OCI-LY7 (cell line): ENCODE measurements at regions not wholly inside any gene's neighbourhood (a gene's known extent, or its start where the extent isn't known, plus 50 kb on each side); places are given as distances from the start of the nearest gene placed in this dataset.

Source experiments
- BruUV-seq: library from RNA; stranded (reverse); fragments of 400-500 nt; replicated peaks from 2 replicates; lab custom pipeline; 2021; lab: Mats Ljungman, UMichigan
- CTCF ChIA-PET: fragments of 300-600 bp; sonication (Branson Sonifier 250); formaldehyde crosslinking; loops from one replicate; lab custom pipeline; 2022; ENCODE audit warnings: antibody characterized with exemption; ENCODE audit not compliant: unreplicated experiment; lab: Charles Lee
- POLR2A ChIA-PET: fragments of 300-600 bp; sonication (Branson Sonifier 250); formaldehyde crosslinking; loops from one replicate; lab custom pipeline; 2022; ENCODE audit warnings: antibody characterized with exemption; lab: Charles Lee
- DNase-seq: peaks from one replicate; pipeline ENCODE4 v3.0.0-alpha.2; 2015; ENCODE audit warnings: low spot score
- H2AFZ ChIP-seq: fragments of 200-600 bp; sonication (generic), shearing (Covaris generic); 2 replicates; pipeline ENCODE4 v1.6.1; 2014; ENCODE audit warnings: mild to moderate bottlenecking, antibody characterized with exemption, low read length, moderate library complexity
- H3K27ac ChIP-seq: fragments of 200-600 bp; sonication (generic); 2 replicates; pipeline ENCODE4 v1.5.1; 2014; ENCODE audit warnings: mixed run types, low read depth, mild to moderate bottlenecking, moderate library complexity, low read length, inconsistent platforms; ENCODE audit not compliant: poor library complexity, severe bottlenecking
- H3K36me3 ChIP-seq: fragments of 200-600 bp; sonication (generic); 2 replicates; pipeline ENCODE4 v1.6.1; 2014; ENCODE audit warnings: mild to moderate bottlenecking, antibody characterized with exemption, low read length, moderate library complexity, mixed read lengths; ENCODE audit not compliant: insufficient read depth
- H3K4me1 ChIP-seq: fragments of 200-600 bp; sonication (generic); 2 replicates; pipeline ENCODE4 v1.5.1; 2014; ENCODE audit warnings: mild to moderate bottlenecking, low read length; ENCODE audit not compliant: insufficient read depth, poor library complexity, severe bottlenecking
- H3K4me2 ChIP-seq: fragments of 200-600 bp; sonication (generic); 2 replicates; pipeline ENCODE4 v1.6.1; 2014; ENCODE audit warnings: mild to moderate bottlenecking, low read length
- H3K4me3 ChIP-seq: fragments of 200-600 bp; sonication (generic); 2 replicates; pipeline ENCODE4 v1.5.1; 2014; ENCODE audit warnings: mild to moderate bottlenecking, low read depth, low read length; ENCODE audit not compliant: poor library complexity, severe bottlenecking
- H3K79me2 ChIP-seq: fragments of 200-600 bp; sonication (generic); 2 replicates; pipeline ENCODE4 v1.6.1; 2016; ENCODE audit warnings: low read depth, mild to moderate bottlenecking, low read length, moderate library complexity, mixed read lengths; ENCODE audit not compliant: insufficient read depth
- H3K9me2 ChIP-seq: fragments of 200-600 bp; sonication (generic); 2 replicates; pipeline ENCODE4 v1.6.1; 2016; ENCODE audit warnings: mild to moderate bottlenecking, low read length, mixed read lengths; ENCODE audit not compliant: insufficient read depth
- H3K9me3 ChIP-seq: fragments of 200-600 bp; sonication (generic); 2 replicates; pipeline ENCODE4 v1.6.1; 2014; ENCODE audit warnings: mild to moderate bottlenecking, mixed run types, low read length, mixed read lengths
- H4K20me1 ChIP-seq: fragments of 200-600 bp; sonication (generic); 2 replicates; pipeline ENCODE4 v1.6.1; 2014; ENCODE audit warnings: mild to moderate bottlenecking, antibody characterized with exemption, low read length, moderate library complexity, mixed read lengths; ENCODE audit not compliant: insufficient read depth
- EZH2phosphoT487 ChIP-seq: fragments of 200-600 bp; sonication (generic); IDR thresholded peaks from 2 replicates; pipeline ENCODE4 v1.6.1; 2018; ENCODE audit warnings: low read depth, borderline replicate concordance, mild to moderate bottlenecking, mixed run types, antibody characterized with exemption, low read length, moderate library complexity, mixed read lengths
- intact Hi-C: fragments of 100-400 bp; cut with micrococcal nuclease; formaldehyde crosslinking; loops from one replicate; pipeline ENCODE4 v1.10.0; 2022; ENCODE audit not compliant: unreplicated experiment
- TF ChIP-seq, protein P1 (sequence below): fragments of 200-600 bp; sonication (generic); conservative IDR thresholded peaks from 2 replicates; pipeline ENCODE4 v1.5.1; 2014; ENCODE audit warnings: mild to moderate bottlenecking, antibody characterized with exemption, low read length, moderate library complexity, mixed read lengths

DNA sequence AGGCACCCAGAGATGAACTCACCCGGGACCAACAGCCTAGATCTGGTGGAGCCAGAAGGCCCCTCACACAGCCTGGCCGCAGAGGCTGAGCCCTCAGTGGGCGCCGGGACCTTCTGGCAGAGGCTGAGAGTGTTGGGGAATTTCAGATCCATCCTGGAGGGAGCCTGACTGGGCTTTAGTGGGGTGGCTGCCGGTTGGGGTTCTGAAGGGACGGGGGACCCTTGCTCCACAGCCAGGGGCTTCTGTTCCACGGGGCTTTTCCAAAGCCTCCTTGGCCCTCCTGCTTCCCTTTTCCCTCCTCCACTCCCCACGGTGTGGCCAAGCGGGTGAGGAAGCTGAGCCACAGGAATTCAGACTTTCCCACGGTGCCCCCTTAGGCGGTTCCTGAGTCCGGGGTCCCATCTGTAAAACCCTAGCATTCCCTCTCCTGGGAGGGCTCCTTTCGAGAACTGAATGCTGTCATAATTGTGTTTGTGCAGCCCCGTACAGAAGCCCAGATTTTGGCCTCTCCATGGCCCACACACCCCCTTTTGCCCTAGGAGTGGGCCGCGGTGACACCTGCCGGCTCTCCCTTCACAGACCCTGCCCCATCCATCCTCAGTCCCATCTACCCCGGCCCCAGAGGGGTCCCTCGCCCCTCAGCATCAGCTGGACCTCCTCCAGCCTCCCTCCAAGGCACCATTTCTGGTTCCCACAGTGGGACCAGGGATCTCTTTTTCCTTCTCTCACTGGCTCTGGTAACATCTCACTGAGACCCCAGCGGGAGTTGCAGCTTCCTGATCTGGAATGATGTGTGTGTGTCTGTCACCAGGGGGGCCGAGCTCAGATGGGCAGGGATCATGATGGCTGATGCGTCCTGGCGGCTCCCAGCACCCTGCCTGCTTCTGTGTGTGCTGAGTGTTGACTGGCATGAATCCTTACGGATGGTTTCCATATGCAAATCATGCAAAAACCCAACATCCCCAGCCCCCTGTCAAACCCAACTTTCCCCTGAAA, 1048.4 kb downstream of the TBC1D22A start:
- H3K36me3 ChIP-seq = no peaks in the 10 kb centered on the region
- H3K9me3 ChIP-seq = no peaks in the 10 kb centered on the region
- H3K4me2 ChIP-seq = no peak overlapping the region
- no peaks in the 10 kb centered on the region for H3K9me2 ChIP-seq
- H2AFZ ChIP-seq = no peak overlapping the region
- no peak overlapping the region for H3K27ac ChIP-seq
- TF ChIP-seq, protein P1, sequence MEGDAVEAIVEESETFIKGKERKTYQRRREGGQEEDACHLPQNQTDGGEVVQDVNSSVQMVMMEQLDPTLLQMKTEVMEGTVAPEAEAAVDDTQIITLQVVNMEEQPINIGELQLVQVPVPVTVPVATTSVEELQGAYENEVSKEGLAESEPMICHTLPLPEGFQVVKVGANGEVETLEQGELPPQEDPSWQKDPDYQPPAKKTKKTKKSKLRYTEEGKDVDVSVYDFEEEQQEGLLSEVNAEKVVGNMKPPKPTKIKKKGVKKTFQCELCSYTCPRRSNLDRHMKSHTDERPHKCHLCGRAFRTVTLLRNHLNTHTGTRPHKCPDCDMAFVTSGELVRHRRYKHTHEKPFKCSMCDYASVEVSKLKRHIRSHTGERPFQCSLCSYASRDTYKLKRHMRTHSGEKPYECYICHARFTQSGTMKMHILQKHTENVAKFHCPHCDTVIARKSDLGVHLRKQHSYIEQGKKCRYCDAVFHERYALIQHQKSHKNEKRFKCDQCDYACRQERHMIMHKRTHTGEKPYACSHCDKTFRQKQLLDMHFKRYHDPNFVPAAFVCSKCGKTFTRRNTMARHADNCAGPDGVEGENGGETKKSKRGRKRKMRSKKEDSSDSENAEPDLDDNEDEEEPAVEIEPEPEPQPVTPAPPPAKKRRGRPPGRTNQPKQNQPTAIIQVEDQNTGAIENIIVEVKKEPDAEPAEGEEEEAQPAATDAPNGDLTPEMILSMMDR = no peak
- TF ChIP-seq EZH2phosphoT487 = no peak
- ChIA-PET CTCF (no interaction called here), POLR2A (no interaction called here)
- no peak overlapping the region for H3K4me3 ChIP-seq
- H4K20me1 ChIP-seq = no peaks in the 10 kb centered on the region
- H3K4me1 ChIP-seq = no peaks in the 10 kb centered on the region
- H3K79me2 ChIP-seq = no peaks in the 10 kb centered on the region
- no peak for DNase-seq
- intact Hi-C loops = no loop called here
- BruUV-seq = no TSS peak

GRCh38 chr22:47808886-47809620, 1046.6 kb downstream of the TBC1D22A start:
- Histone ChIP-seq H3K9me2 (no peaks in the 10 kb centered on the region), H2AFZ (no peak overlapping the region), H3K4me1 (no peaks in the 10 kb centered on the region), H3K79me2 (no peaks in the 10 kb centered on the region), H3K4me2 (no peak overlapping the region), H3K27ac (no peak overlapping the region), H3K9me3 (no peaks in the 10 kb centered on the region), H3K4me3 (no peak overlapping the region), H3K36me3 (no peaks in the 10 kb centered on the region), H4K20me1 (no peaks in the 10 kb centered on the region)
- no peak for DNase-seq
- CTCF ChIA-PET = no interaction called here
- no peak for TF ChIP-seq EZH2phosphoT487
- TF ChIP-seq, protein P1 = no peak
- intact Hi-C loops = no loop called here
- BruUV-seq = no TSS peak
- POLR2A ChIA-PET = no interaction called here
